ENCODE measurements at regions not wholly inside any gene's neighbourhood (a gene's known extent, or its start where the extent isn't known, plus 50 kb on each side); places are given as distances from the start of the nearest gene placed in this dataset.

GRCh38 chr12:34097213-34097612 lies 74.9 kb downstream of the ALG10 start:
- no peak for TF ChIP-seq ZFX (IDR thresholded peaks at IDR 0.05)
- TF ChIP-seq CTCF (conservative IDR thresholded peaks at IDR 0.05): no peak
- no peak overlapping the region for H3K27ac ChIP-seq

- no peak overlapping the region for H3K27ac ChIP-seq
- TF ChIP-seq CTCF (conservative IDR thresholded peaks at IDR 0.05) (no peak), ZFX (IDR thresholded peaks at IDR 0.05) (no peak)
Measured at GRCh38 chr12:34105392-34105933, 83.2 kb downstream of the ALG10 start.

DNA sequence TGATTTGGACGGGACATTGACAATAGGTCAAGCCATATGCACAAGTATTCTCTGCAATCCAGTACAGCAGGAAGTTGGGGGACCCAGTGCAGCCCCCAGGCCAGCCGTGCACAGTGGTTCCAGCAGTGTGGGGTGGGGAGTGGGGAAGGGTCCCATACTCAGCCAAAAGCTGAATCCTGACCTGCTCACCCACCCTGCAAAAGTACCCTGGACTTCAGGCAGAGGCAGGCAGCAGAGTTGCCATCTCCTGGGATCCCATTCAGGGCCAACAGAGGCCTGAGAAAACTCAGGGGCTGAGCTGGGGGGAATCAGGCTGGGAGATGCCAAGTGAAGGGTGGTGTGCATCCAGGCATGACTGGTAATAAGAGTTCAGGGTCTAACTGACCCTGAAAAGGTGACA lies 83.9 kb downstream of the ALG10 start:
- no peak overlapping the region for H3K27ac ChIP-seq
- TF ChIP-seq CTCF (conservative IDR thresholded peaks at IDR 0.05) (no peak), ZFX (IDR thresholded peaks at IDR 0.05) (no peak)

- TF ChIP-seq ZFX (IDR thresholded peaks at IDR 0.05) (no peak), CTCF (conservative IDR thresholded peaks at IDR 0.05) (no peak)
- no peak overlapping the region for H3K27ac ChIP-seq
Measured at GRCh38 chr12:34107016-34107415, 84.7 kb downstream of the ALG10 start.

DNA sequence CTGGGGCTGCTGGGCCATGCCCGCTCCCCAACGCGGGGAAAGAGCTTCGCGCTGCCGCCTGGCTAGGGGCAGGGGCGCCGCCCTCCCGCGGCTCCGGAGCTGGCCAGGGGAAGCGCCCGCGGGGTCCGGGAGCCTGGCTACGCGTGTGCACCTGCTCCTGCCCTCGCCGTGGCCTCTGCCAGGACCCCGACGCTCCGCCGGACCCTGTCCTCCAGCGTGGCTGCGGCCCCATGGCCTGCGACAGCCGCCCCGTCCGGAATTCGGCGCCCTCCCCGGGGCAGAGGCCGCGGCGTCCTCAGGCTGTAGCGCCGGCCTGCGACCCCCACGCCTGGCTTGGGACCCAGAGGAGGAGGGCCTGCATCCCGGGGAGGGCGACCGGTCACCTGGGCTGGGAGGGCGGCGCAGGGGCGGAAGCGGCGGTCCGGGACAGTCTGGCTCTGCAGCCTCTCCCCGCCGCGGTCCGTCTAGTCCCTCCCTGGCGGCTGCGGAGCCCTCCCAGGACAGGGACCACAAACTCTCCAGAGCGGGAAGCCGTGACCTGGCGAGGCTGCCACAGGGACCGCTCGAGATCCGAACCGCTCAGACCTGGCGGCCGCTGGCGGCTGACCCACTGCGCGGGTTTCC lies 85.6 kb downstream of the ALG10 start:
- no peak for TF ChIP-seq ZFX (IDR thresholded peaks at IDR 0.05)
- no peak for TF ChIP-seq CTCF (conservative IDR thresholded peaks at IDR 0.05)
- H3K27ac ChIP-seq: no peak overlapping the region

GRCh38 chr12:34108405-34108803 lies 86.1 kb downstream of the ALG10 start:
- no peak overlapping the region for H3K27ac ChIP-seq
- TF ChIP-seq ZFX (IDR thresholded peaks at IDR 0.05): no peak
- TF ChIP-seq CTCF (conservative IDR thresholded peaks at IDR 0.05): no peak

DNA sequence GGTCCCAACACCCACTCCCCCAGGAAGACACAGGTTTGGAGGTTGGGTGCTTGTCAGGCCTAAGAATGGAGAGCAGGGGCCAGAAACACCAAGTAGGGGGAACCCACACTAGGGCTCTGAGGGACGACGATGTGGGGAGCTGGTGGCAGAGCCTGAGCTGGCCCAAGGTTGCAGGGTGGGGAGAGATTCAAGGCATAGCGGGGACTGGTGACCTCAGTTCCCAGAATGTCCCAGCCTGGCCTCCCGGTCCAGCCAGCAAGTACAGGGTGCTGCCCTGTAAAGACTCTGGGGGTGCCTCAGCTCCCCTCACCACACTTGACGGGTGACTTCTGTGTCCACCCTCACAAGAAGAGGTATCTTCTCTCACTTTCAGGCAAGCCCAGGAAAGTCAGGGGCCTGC lies 86.7 kb downstream of the ALG10 start:
- no peak overlapping the region for H3K27ac ChIP-seq
- TF ChIP-seq CTCF (conservative IDR thresholded peaks at IDR 0.05) (no peak), ZFX (IDR thresholded peaks at IDR 0.05) (no peak)
